ENCODE measurements at regions not wholly inside any gene's neighbourhood (a gene's known extent, or its start where the extent isn't known, plus 50 kb on each side); places are given as distances from the start of the nearest gene placed in this dataset.

- DNase-seq (ENCODE audit: low read depth, low spot score) (no peak), FAIRE-seq (no peak)
- no peaks in the 10 kb centered on the region for H3K9me1 ChIP-seq (replicated peaks; ENCODE audit: control insufficient read depth, extremely low read depth, insufficient read depth, low read length)
- H3K4me2 ChIP-seq (ENCODE audit: insufficient read depth, low read length), result no peak overlapping the region
- H3K9me3 ChIP-seq (replicated peaks; ENCODE audit: control insufficient read depth, insufficient read depth, low read length), result no peaks in the 10 kb centered on the region
- no peaks in the 10 kb centered on the region for H3K36me3 ChIP-seq (ENCODE audit: control insufficient read depth in 2 of 2, extremely low read depth in 1 of 2, insufficient read depth in 2 of 2, low read length in 2 of 2)
- H3K79me2 ChIP-seq (ENCODE audit: control insufficient read depth, insufficient read depth, low read length), result no peaks in the 10 kb centered on the region
- H4K20me1 ChIP-seq (replicated peaks; ENCODE audit: control insufficient read depth, extremely low read depth, insufficient read depth, low read length), result no peaks in the 10 kb centered on the region
- BruUV-seq (replicated peaks), result no TSS peak
- no peak overlapping the region for H2AFZ ChIP-seq (ENCODE audit: low read depth, low read length)
- H3K27ac ChIP-seq (ENCODE audit: insufficient read depth, low read depth, low read length), result no peak overlapping the region
- intact Hi-C loops (cut with micrococcal nuclease), result no loop called here
- no peaks in the 10 kb centered on the region for H3K4me1 ChIP-seq (ENCODE audit: control insufficient read depth, extremely low read depth, insufficient read depth, low read length)
- CTCF ChIA-PET, result no interaction called here
- dilution Hi-C loops (cut with MboI; ENCODE audit: extremely low pct_ligation_motif_present, low sequenced_read_pairs), result no loop called here
- TF ChIP-seq CTCF (IDR thresholded peaks at IDR 0.05; ENCODE audit: extremely low read depth in 1 of 2, insufficient read depth in 1 of 2, low read depth in 1 of 2, low read length in 2 of 2), result no peak
- no peak for TF ChIP-seq FOS (IDR thresholded peaks at IDR 0.05; ENCODE audit: borderline replicate concordance, insufficient read depth, low read length)
- TF ChIP-seq MYC (IDR thresholded peaks at IDR 0.05; ENCODE audit: low read depth, low read length), result no peak
- TF ChIP-seq POLR2AphosphoS5 (IDR thresholded peaks at IDR 0.05; ENCODE audit: insufficient read depth, low read depth, low read length), result no peak
- no peak for TF ChIP-seq MAX (IDR thresholded peaks at IDR 0.05; ENCODE audit: insufficient read depth, insufficient read length)
- TF ChIP-seq POLR2A (IDR thresholded peaks at IDR 0.05; ENCODE audit: low read depth, low read length), result no peak
- no peak for TF ChIP-seq GATA2 (IDR thresholded peaks at IDR 0.05; ENCODE audit: insufficient read depth, insufficient read length, low read depth, low read length)
- TF ChIP-seq EZH2 (IDR thresholded peaks at IDR 0.05; ENCODE audit: borderline replicate concordance, low read depth, low read length, severe bottlenecking), result no peak
- TF ChIP-seq JUN (IDR thresholded peaks at IDR 0.05; ENCODE audit: borderline replicate concordance, insufficient read depth, insufficient read length, low read depth), result no peak
- H3K9ac ChIP-seq (replicated peaks; ENCODE audit: extremely low read depth, insufficient read depth, low read length), result no peak overlapping the region
- POLR2A ChIA-PET, result no interaction called here
- no peaks in the 10 kb centered on the region for H3K27me3 ChIP-seq (ENCODE audit: control insufficient read depth in 2 of 2, insufficient read depth in 2 of 2, low read length in 2 of 2)
- no peak overlapping the region for H3K4me3 ChIP-seq (replicated peaks in 1 of 3; ENCODE audit: insufficient read depth in 1 of 3, low read depth in 1 of 3, low read length in 3 of 3)
These were observed 248.7 kb upstream of the ATP5MC3 start for GRCh38 chr2:175430236-175430635.

All from endothelial cell of umbilical vein (primary cell).